CD4-positive, alpha-beta memory T cell (primary cell): ENCODE measurements at regions not wholly inside any gene's neighbourhood (a gene's known extent, or its start where the extent isn't known, plus 50 kb on each side); places are given as distances from the start of the nearest gene placed in this dataset.
"Not testable (repeated sequence)": the region's sequence is repeated elsewhere in the genome, so short reads cannot be mapped to it uniquely, and the experiment has no call there.

ENCODE experiments used
- CTCF ChIA-PET: fragments of 350-600 bp; sonication (Branson Sonifier 250); formaldehyde crosslinking; loops from one replicate; lab custom pipeline; 2021; ENCODE audit warnings: inconsistent platforms; ENCODE audit not compliant: partially characterized antibody; lab: Charles Lee
- POLR2A ChIA-PET: fragments of 350-600 bp; sonication (Branson Sonifier 250); formaldehyde crosslinking; loops from one replicate; lab custom pipeline; 2021; ENCODE audit not compliant: partially characterized antibody; lab: Charles Lee
- DNase-seq, 5 donors: peaks; one replicate each; pipeline versions ENCODE4 v3.0.0 to v3.0.0-alpha.2; 2020 to 2022; ENCODE audit warnings: mixed read lengths in 1 of 5
- H3K27ac ChIP-seq: one replicate; pipeline ENCODE4 v1.7.0; 2013; ENCODE audit warnings: low read depth, low read length
- H3K27me3 ChIP-seq: 2 replicates; pipeline ENCODE4 v1.7.0; 2013; ENCODE audit warnings: mild to moderate bottlenecking, low read length, moderate library complexity; ENCODE audit not compliant: insufficient read depth
- H3K36me3 ChIP-seq: 2 replicates; pipeline ENCODE4 v1.7.0; 2013; ENCODE audit warnings: mild to moderate bottlenecking, low read length, moderate library complexity; ENCODE audit not compliant: insufficient read depth
- H3K4me1 ChIP-seq: 2 replicates; pipeline ENCODE4 v1.7.0; 2013; ENCODE audit warnings: mild to moderate bottlenecking, low read length, moderate library complexity; ENCODE audit not compliant: insufficient read depth
- H3K4me3 ChIP-seq, 2 donors: one replicate each; pipeline ENCODE4 v1.7.0; 2013; ENCODE audit warnings: low read length in 2 of 2, mild to moderate bottlenecking in 1 of 2
- H3K9me3 ChIP-seq, 2 donors: one replicate each; pipeline ENCODE4 v1.7.0; 2013; ENCODE audit warnings: low read length in 2 of 2, control low read depth in 1 of 2; ENCODE audit not compliant: control insufficient read depth in 1 of 2
- H3K27ac Mint-ChIP-seq, 7 donors: one replicate each; pipeline ENCODE4 v1.8.0; 2020 to 2021; ENCODE audit warnings: mixed read lengths in 7 of 7, mild to moderate bottlenecking in 6 of 7, inconsistent platforms in 3 of 7, moderate library complexity in 3 of 7
- H3K27me3 Mint-ChIP-seq, 2 donors: one replicate each; pipeline ENCODE4 v1.8.0; 2020 to 2021; ENCODE audit warnings: mixed read lengths in 2 of 2
- H3K36me3 Mint-ChIP-seq, 2 donors: one replicate each; pipeline ENCODE4 v1.8.0; 2020 to 2021; ENCODE audit warnings: mixed read lengths in 2 of 2, inconsistent platforms in 1 of 2, mild to moderate bottlenecking in 1 of 2
- H3K4me1 Mint-ChIP-seq, 4 donors: one replicate each; pipeline ENCODE4 v1.8.0; 2020 to 2021; ENCODE audit warnings: mixed read lengths in 4 of 4, mild to moderate bottlenecking in 1 of 4
- H3K4me3 Mint-ChIP-seq, 8 donors: one replicate each; pipeline ENCODE4 v1.8.0; 2020 to 2021; ENCODE audit warnings: mixed read lengths in 8 of 8, mild to moderate bottlenecking in 7 of 8, moderate library complexity in 6 of 8, inconsistent platforms in 3 of 8
- H3K9me3 Mint-ChIP-seq, 8 donors: one replicate each; pipeline ENCODE4 v1.8.0; 2020 to 2021; ENCODE audit warnings: mixed read lengths in 8 of 8, mild to moderate bottlenecking in 5 of 8, inconsistent platforms in 3 of 8, moderate library complexity in 1 of 8
- intact Hi-C: fragments of 100-400 bp; cut with micrococcal nuclease; formaldehyde crosslinking; loops from one replicate; pipeline ENCODE4 v1.15.1; 2023

DNA sequence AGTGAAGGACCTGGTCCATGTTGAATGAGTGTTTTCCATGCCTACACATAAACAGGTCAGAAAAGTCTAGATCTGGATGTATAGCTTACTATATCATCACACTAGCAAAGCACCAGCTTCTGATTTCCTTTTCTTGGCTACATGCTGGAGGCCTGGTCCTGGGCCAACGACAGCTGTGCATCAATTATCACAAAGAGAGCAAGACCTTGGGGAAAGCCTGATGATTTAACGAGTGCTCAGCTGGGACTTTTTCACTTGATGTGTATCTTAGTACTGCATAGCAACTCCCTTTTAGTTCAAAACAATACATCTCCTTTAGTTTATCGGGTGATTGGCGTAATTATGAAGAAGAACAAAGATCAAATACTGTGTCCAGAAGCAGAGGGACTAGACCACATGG, 358.2 kb downstream of the KIF2B start:
- ChIA-PET CTCF (no interaction called here), POLR2A (no interaction called here)
- no peaks in the 10 kb centered on the region for H3K36me3 Mint-ChIP-seq
- H3K27ac Mint-ChIP-seq: no peak overlapping the region
- H3K27me3 ChIP-seq: no peaks in the 10 kb centered on the region
- H3K4me1 Mint-ChIP-seq: no peaks in the 10 kb centered on the region
- H3K4me1 ChIP-seq: no peaks in the 10 kb centered on the region
- peaks cover 0 to 10% (median 4%) of the 10 kb centered on the region in 8 donors for H3K9me3 Mint-ChIP-seq
- intact Hi-C loops: no loop called here
- no peak for DNase-seq
- no peaks in the 10 kb centered on the region for H3K9me3 ChIP-seq
- no peak overlapping the region for H3K4me3 Mint-ChIP-seq
- H3K4me3 ChIP-seq: no peak overlapping the region
- no peaks in the 10 kb centered on the region for H3K36me3 ChIP-seq
- no peak overlapping the region for H3K27ac ChIP-seq
- H3K27me3 Mint-ChIP-seq: no peaks in the 10 kb centered on the region

- Mint-ChIP-seq H3K27ac (no peak overlapping the region), H3K4me3 (no peak overlapping the region), H3K9me3 (peaks cover 0 to 16% (median 3%) of the 10 kb centered on the region in 8 donors), H3K27me3 (no peaks in the 10 kb centered on the region), H3K4me1 (no peaks in the 10 kb centered on the region), H3K36me3 (no peaks in the 10 kb centered on the region)
- no peak overlapping the region for H3K4me3 ChIP-seq
- no peak for DNase-seq
- CTCF ChIA-PET: no interaction called here
- H3K4me1 ChIP-seq: no peaks in the 10 kb centered on the region
- H3K27me3 ChIP-seq: no peaks in the 10 kb centered on the region
- no peaks in the 10 kb centered on the region for H3K9me3 ChIP-seq
- POLR2A ChIA-PET: no interaction called here
- H3K36me3 ChIP-seq: no peaks in the 10 kb centered on the region
- intact Hi-C loops: no loop called here
- no peak overlapping the region for H3K27ac ChIP-seq
Measured at GRCh38 chr17:54191261-54191660, 368.5 kb downstream of the KIF2B start.

DNA sequence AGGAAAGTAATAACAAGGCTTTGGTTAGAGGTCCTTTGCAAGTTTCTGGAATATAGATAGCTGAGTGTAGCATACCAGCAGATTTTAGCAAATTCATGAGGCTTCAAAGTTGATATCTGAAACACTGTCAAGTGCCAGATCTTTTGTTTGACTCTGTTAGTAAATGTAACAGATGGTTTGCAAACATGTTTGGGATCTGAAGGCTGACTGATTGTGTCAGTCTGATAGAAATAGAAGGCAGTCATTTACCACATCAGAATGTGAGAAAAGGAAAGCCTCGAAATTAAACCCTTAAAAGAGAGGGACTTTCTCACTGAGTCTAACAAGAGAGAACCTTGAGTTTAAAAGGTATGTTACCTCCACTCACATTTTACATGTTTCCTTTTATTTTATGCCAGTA, 371.5 kb downstream of the KIF2B start:
- Mint-ChIP-seq H3K4me3 (no peak overlapping the region), H3K9me3 (peaks cover 0 to 6% (median 3%) of the 10 kb centered on the region in 8 donors), H3K36me3 (no peaks in the 10 kb centered on the region), H3K27ac (no peak overlapping the region), H3K27me3 (no peaks in the 10 kb centered on the region), H3K4me1 (no peaks in the 10 kb centered on the region)
- H3K9me3 ChIP-seq: no peaks in the 10 kb centered on the region
- ChIA-PET POLR2A (no interaction called here), CTCF (no interaction called here)
- H3K27me3 ChIP-seq: no peaks in the 10 kb centered on the region
- H3K27ac ChIP-seq: no peak overlapping the region
- H3K4me1 ChIP-seq: no peaks in the 10 kb centered on the region
- intact Hi-C loops: no loop called here
- DNase-seq: no peak
- H3K4me3 ChIP-seq: no peak overlapping the region
- no peaks in the 10 kb centered on the region for H3K36me3 ChIP-seq

DNA sequence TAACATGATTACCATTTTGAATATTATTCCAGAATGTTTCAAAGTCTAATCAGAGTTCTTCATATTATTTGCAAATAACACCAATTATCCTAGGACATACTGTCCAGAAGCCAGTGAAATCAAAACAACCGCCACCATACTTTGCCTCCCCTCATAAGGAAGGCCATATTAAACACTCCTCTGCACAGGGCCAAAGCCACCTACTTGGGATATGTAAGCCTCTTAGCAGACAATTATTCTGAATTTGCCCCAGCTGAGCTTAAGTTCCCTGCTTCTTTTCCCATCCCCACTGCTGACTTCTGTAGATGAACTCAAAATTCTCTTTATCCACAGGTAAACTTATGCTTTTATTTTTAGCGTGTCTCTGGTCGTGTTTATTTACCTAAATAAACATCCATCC, 374.0 kb downstream of the KIF2B start:
- H3K36me3 Mint-ChIP-seq: no peaks in the 10 kb centered on the region
- CTCF ChIA-PET: no interaction called here
- no peaks in the 10 kb centered on the region for H3K4me1 Mint-ChIP-seq

DNA sequence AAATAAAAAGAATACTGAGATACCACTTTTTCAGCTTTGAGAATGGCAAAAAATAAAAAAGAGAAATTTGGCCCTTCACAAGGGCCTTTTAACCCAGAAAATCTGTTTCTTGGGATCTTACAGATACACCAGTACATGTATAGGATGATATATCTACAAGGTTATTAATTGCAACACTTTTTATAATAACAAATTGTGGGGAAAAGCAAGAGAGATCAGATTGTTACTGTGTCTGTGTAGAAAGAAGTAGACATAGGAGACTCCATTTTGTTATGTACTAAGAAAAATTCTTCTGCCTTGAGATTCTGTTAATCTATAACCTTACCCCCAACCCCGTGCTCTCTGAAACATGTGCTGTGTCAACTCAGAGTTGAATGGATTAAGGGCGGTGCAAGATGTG, 378.7 kb downstream of the KIF2B start:
- H3K27ac ChIP-seq: not testable (repeated sequence)

More for the DNA sequence above, 374.0 kb downstream of the KIF2B start:
- Mint-ChIP-seq H3K9me3 (peaks cover 0 to 5% (median 2%) of the 10 kb centered on the region in 8 donors), H3K27me3 (no peaks in the 10 kb centered on the region), H3K27ac (no peak overlapping the region), H3K4me3 (no peak overlapping the region)
- H3K27me3 ChIP-seq: no peaks in the 10 kb centered on the region
- DNase-seq: no peak
- intact Hi-C loops: no loop called here
- no peak overlapping the region for H3K27ac ChIP-seq
- H3K9me3 ChIP-seq: no peaks in the 10 kb centered on the region
- no peaks in the 10 kb centered on the region for H3K36me3 ChIP-seq
- no peaks in the 10 kb centered on the region for H3K4me1 ChIP-seq
- POLR2A ChIA-PET: no interaction called here
- H3K4me3 ChIP-seq: no peak overlapping the region

DNA sequence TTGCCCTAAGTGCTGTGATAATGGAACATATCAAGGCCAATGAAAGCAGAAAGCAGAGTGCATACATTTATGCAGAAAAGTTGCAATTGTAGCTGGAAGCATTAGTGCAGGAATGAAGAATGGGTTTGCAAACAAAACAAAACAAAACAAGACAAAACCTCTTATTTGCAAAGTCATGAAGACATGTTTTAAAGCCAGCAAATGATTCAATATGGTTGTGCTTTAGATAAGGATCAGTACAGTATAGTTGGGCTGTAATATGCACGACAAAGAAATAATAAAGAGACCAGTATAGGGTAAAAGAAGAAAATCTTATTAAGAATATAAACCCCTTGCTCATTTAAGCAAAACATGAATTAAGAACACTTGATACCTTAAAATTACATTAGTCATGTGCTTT, 398.1 kb downstream of the KIF2B start:
- Histone ChIP-seq H3K36me3 (no peaks in the 10 kb centered on the region), H3K4me3 (no peak overlapping the region), H3K27ac (no peak overlapping the region), H3K27me3 (no peaks in the 10 kb centered on the region), H3K9me3 (peaks cover 0 to 4% of the 10 kb centered on the region in 2 donors), H3K4me1 (no peaks in the 10 kb centered on the region)
- H3K36me3 Mint-ChIP-seq: no peaks in the 10 kb centered on the region
- CTCF ChIA-PET: no interaction called here
- H3K4me3 Mint-ChIP-seq: no peak overlapping the region
- no peaks in the 10 kb centered on the region for H3K27me3 Mint-ChIP-seq
- POLR2A ChIA-PET: no interaction called here
- H3K27ac Mint-ChIP-seq: no peak overlapping the region
- no peak for DNase-seq
- no peaks in the 10 kb centered on the region for H3K4me1 Mint-ChIP-seq
- H3K9me3 Mint-ChIP-seq: peaks cover 0 to 6% (median under 1%) of the 10 kb centered on the region in 8 donors
- intact Hi-C loops: loop anchor here (10.0 kb wide), 1 partner anchor 56 kb away; no protein-coding TSS in a partner anchor

More for the DNA sequence above, 378.7 kb downstream of the KIF2B start:
- H3K36me3 Mint-ChIP-seq, H3K4me1 Mint-ChIP-seq, DNase-seq, H3K9me3 ChIP-seq, CTCF ChIA-PET, H3K4me1 ChIP-seq, H3K27me3 ChIP-seq, H3K27ac Mint-ChIP-seq, H3K4me3 Mint-ChIP-seq, POLR2A ChIA-PET, H3K4me3 ChIP-seq, H3K36me3 ChIP-seq, H3K27me3 Mint-ChIP-seq, H3K9me3 Mint-ChIP-seq, intact Hi-C loops: not testable (repeated sequence)

DNA sequence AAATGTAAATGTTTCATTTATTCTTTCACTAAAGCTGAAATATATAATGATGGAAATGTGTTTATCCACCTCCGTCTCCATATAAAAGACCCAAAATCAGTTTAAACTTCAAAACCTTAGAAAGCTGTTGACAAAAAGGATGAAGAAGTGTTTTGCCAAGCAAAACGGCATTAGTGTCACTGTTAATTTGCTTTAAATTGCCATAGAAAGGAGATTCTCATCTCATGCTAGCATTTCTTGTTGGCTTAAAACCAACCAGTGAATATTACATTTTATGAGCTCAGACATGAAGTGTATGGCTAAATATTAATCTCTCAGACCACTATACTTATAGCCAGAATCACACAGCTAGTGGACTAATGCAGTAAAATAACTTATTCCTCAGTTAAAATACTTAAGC, 398.8 kb downstream of the KIF2B start:
- Histone ChIP-seq H3K36me3 (no peaks in the 10 kb centered on the region), H3K4me1 (no peaks in the 10 kb centered on the region), H3K27ac (no peak overlapping the region), H3K27me3 (no peaks in the 10 kb centered on the region), H3K4me3 (no peak overlapping the region), H3K9me3 (peaks cover 0 to 4% of the 10 kb centered on the region in 2 donors)
- intact Hi-C loops: loop anchor here (10.0 kb wide), 1 partner anchor 57 kb away; no protein-coding TSS in a partner anchor
- Mint-ChIP-seq H3K27ac (no peak overlapping the region), H3K9me3 (peaks cover 0 to 6% (median under 1%) of the 10 kb centered on the region in 8 donors), H3K4me1 (no peaks in the 10 kb centered on the region), H3K36me3 (no peaks in the 10 kb centered on the region), H3K4me3 (no peak overlapping the region), H3K27me3 (no peaks in the 10 kb centered on the region)
- DNase-seq: no peak
- CTCF ChIA-PET: no interaction called here
- POLR2A ChIA-PET: no interaction called here

- H3K9me3 ChIP-seq: no peaks in the 10 kb centered on the region
- no peaks in the 10 kb centered on the region for H3K4me1 ChIP-seq
- ChIA-PET POLR2A (no interaction called here), CTCF (no interaction called here)
- no peak for DNase-seq
- Mint-ChIP-seq H3K4me1 (no peaks in the 10 kb centered on the region), H3K9me3 (peaks cover 0 to 6% (median 4%) of the 10 kb centered on the region in 8 donors), H3K4me3 (no peak overlapping the region), H3K36me3 (no peaks in the 10 kb centered on the region), H3K27ac (no peak overlapping the region), H3K27me3 (no peaks in the 10 kb centered on the region)
- no peaks in the 10 kb centered on the region for H3K27me3 ChIP-seq
- no peak overlapping the region for H3K27ac ChIP-seq
- intact Hi-C loops: no loop called here
- H3K36me3 ChIP-seq: no peaks in the 10 kb centered on the region
- no peak overlapping the region for H3K4me3 ChIP-seq
Measured at GRCh38 chr17:54235571-54235970, 412.8 kb downstream of the KIF2B start.
